Keratinocyte (primary cell): ENCODE measurements at regions not wholly inside any gene's neighbourhood (a gene's known extent, or its start where the extent isn't known, plus 50 kb on each side); places are given as distances from the start of the nearest gene placed in this dataset.

ENCODE experiments used
- DNase-seq: peaks from one replicate; pipeline ENCODE4 v3.0.0-alpha.2; 2011; ENCODE audit warnings: low read depth, missing footprints, low spot score
- FAIRE-seq: peaks from 2 replicates; lab custom pipeline; 2011; peaks lifted over from hg19 to GRCh38; lab: Jason Lieb, UNC
- H2AFZ ChIP-seq: 2 replicates; pipeline ENCODE4 v1.6.0; 2012; ENCODE audit warnings: low read length, control low read depth, inconsistent platforms; ENCODE audit not compliant: control insufficient read depth
- H3K27ac ChIP-seq: 2 replicates; pipeline ENCODE4 v1.5.1; 2011; ENCODE audit warnings: low read length; ENCODE audit not compliant: control insufficient read depth, insufficient read depth
- H3K27me3 ChIP-seq: 3 replicates; pipeline ENCODE4 v1.6.0; 2011; ENCODE audit warnings: low read length; ENCODE audit not compliant: control insufficient read depth, insufficient read depth; ENCODE audit errors: extremely low read depth
- H3K36me3 ChIP-seq, 2 experiments: 2 replicates in 1 of 2; 3 replicates in 1 of 2; pipeline ENCODE4 v1.5.1; 2011; ENCODE audit warnings: low read length in 2 of 2, mild to moderate bottlenecking in 1 of 2; ENCODE audit not compliant: control insufficient read depth in 2 of 2, insufficient read depth in 2 of 2; ENCODE audit errors: extremely low read depth in 1 of 2
- H3K4me1 ChIP-seq: 3 replicates; pipeline ENCODE4 v1.5.1; 2011; ENCODE audit warnings: low read length; ENCODE audit not compliant: control insufficient read depth, insufficient read depth; ENCODE audit errors: extremely low read depth
- H3K4me2 ChIP-seq: 3 replicates; pipeline ENCODE4 v1.6.0; 2011; ENCODE audit warnings: low read depth, low read length; ENCODE audit not compliant: control insufficient read depth, insufficient read depth; ENCODE audit errors: extremely low read depth
- H3K4me3 ChIP-seq, 3 experiments: fragments of 200-600 bp in 1 of 3; sonication (generic) in 1 of 3; 2 replicates in 2 of 3; 3 replicates in 1 of 3; pipeline ENCODE4 v1.5.1; 2011 to 2016; ENCODE audit warnings: low read length in 3 of 3, mild to moderate bottlenecking in 3 of 3, control low read depth in 2 of 3, inconsistent platforms in 1 of 3, low read depth in 1 of 3, mixed read lengths in 1 of 3, mixed run types in 1 of 3, moderate library complexity in 1 of 3; ENCODE audit not compliant: control insufficient read depth in 2 of 3, insufficient read depth in 2 of 3; ENCODE audit errors: extremely low read depth in 1 of 3
- H3K79me2 ChIP-seq: 2 replicates; pipeline ENCODE4 v1.6.0; 2012; ENCODE audit warnings: low read length; ENCODE audit not compliant: control insufficient read depth, insufficient read depth
- H3K9ac ChIP-seq: 3 replicates; pipeline ENCODE4 v1.6.0; 2011; ENCODE audit warnings: low read length; ENCODE audit not compliant: control insufficient read depth, insufficient read depth; ENCODE audit errors: extremely low read depth
- H3K9me1 ChIP-seq: 3 replicates; pipeline ENCODE4 v1.6.0; 2011; ENCODE audit warnings: low read length; ENCODE audit not compliant: control insufficient read depth, insufficient read depth; ENCODE audit errors: extremely low read depth
- H3K9me3 ChIP-seq: 2 replicates; pipeline ENCODE4 v1.5.1; 2012; ENCODE audit warnings: low read depth, low read length; ENCODE audit not compliant: control insufficient read depth
- H4K20me1 ChIP-seq: 3 replicates; pipeline ENCODE4 v1.6.0; 2011; ENCODE audit warnings: low read length; ENCODE audit not compliant: control insufficient read depth, insufficient read depth; ENCODE audit errors: extremely low read depth
- EZH2 ChIP-seq: IDR thresholded peaks from one replicate; pipeline ENCODE4 v1.6.1; 2012; ENCODE audit warnings: inconsistent platforms, mild to moderate bottlenecking, low read length, moderate library complexity
- dilution Hi-C: fragments of 300-500 bp; cut with MboI; formaldehyde crosslinking; loops from one replicate; pipeline ENCODE4 v1.7.0; 2020; ENCODE audit warnings: low sequenced_read_pairs; ENCODE audit not compliant: extremely low pct_ligation_motif_present
- TF ChIP-seq, protein P1 (sequence below), 3 experiments: IDR thresholded peaks in 1 of 3; conservative IDR thresholded peaks in 1 of 3; optimal IDR thresholded peaks in 1 of 3; 2 replicates in 2 of 3; 3 replicates in 1 of 3; pipeline versions ENCODE3 to v1.5.1; 2011; ENCODE audit warnings: low read length in 3 of 3, mild to moderate bottlenecking in 3 of 3, moderate library complexity in 2 of 3, control low read depth in 1 of 3, inconsistent platforms in 1 of 3; ENCODE audit not compliant: insufficient read depth in 2 of 3; ENCODE audit errors: extremely low read depth in 1 of 3

DNA sequence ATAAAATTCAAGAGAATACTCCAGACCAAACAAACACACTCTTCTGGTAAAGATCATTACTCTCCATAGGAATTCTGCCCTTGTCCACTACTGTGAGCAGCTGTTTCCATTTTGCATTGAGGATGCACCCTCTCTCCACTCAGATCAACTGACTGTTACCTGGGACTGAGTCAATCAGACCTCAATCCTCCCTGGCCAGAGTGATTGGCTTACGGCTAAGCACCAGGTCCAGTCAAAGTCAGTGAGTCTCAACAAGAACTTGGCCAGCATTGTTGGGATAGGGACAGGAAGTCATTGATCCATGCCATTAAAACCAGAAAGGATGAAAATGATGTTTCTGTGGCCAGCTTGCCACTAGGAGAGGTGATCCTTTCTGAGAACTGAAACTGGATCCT is 79.7 kb downstream of the WNT5A start:
- no peak overlapping the region for H2AFZ ChIP-seq
- FAIRE-seq, result no peak
- dilution Hi-C loops, result no loop called here

DNA sequence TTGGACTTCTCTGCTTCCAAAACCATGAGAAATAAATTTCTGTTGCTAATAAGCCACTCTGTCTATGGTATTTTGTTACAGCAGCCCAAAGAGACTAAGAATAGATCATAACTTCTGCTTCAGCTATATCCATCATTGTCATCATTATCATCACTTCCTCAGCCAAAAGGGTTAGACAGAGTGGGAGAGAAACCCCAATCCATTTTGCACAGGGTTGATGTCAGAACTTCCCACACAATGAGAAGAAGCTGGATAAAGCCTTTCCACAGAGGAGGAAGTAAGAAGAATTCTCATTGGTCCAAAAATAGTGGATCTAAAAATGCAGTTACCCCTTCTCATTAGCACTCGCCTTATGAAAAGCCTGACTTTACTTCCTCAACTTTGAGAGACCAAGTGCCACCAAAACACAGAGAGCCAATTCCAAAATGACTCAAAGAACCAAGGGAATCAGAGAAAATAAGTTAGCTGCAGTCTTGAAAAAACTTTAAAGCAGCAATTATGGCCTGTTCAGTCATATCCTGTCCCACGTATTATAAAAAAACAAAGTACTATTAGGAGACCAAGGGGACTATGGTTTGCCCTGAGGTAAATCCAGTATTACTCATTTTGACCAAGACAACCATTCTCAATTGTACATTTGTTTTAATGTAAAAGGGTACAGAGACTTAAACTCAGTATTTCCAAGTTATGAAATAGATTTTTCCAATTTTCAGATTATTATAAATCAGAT is 80.2 kb downstream of the WNT5A start:
- no peak for TF ChIP-seq EZH2
- TF ChIP-seq, protein P1, sequence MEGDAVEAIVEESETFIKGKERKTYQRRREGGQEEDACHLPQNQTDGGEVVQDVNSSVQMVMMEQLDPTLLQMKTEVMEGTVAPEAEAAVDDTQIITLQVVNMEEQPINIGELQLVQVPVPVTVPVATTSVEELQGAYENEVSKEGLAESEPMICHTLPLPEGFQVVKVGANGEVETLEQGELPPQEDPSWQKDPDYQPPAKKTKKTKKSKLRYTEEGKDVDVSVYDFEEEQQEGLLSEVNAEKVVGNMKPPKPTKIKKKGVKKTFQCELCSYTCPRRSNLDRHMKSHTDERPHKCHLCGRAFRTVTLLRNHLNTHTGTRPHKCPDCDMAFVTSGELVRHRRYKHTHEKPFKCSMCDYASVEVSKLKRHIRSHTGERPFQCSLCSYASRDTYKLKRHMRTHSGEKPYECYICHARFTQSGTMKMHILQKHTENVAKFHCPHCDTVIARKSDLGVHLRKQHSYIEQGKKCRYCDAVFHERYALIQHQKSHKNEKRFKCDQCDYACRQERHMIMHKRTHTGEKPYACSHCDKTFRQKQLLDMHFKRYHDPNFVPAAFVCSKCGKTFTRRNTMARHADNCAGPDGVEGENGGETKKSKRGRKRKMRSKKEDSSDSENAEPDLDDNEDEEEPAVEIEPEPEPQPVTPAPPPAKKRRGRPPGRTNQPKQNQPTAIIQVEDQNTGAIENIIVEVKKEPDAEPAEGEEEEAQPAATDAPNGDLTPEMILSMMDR (optimal IDR thresholded peaks at IDR 0.05 in 1 of 3, IDR thresholded peaks at IDR 0.05 in 1 of 3, conservative IDR thresholded peaks at IDR 0.05 in 1 of 3; ENCODE audit: extremely low read depth in 1 of 3, insufficient read depth in 2 of 3, low read length in 3 of 3), result no peak
- H3K9me3 ChIP-seq, result no peaks in the 10 kb centered on the region
- no peak overlapping the region for H2AFZ ChIP-seq
- no peak overlapping the region for H3K9ac ChIP-seq
- no peaks in the 10 kb centered on the region for H3K36me3 ChIP-seq
- H3K4me1 ChIP-seq, result no peaks in the 10 kb centered on the region
- H3K27me3 ChIP-seq, result no peaks in the 10 kb centered on the region
- no peak overlapping the region for H3K4me3 ChIP-seq
- H4K20me1 ChIP-seq, result no peaks in the 10 kb centered on the region
- FAIRE-seq (no peak), DNase-seq (no peak)
- H3K9me1 ChIP-seq, result no peaks in the 10 kb centered on the region
- no peaks in the 10 kb centered on the region for H3K79me2 ChIP-seq
- no peak overlapping the region for H3K27ac ChIP-seq
- H3K4me2 ChIP-seq, result no peak overlapping the region
- dilution Hi-C loops, result no loop called here

More for the DNA sequence above, 79.7 kb downstream of the WNT5A start:
- Histone ChIP-seq H3K4me1 (no peaks in the 10 kb centered on the region), H4K20me1 (no peaks in the 10 kb centered on the region), H3K9me3 (no peaks in the 10 kb centered on the region), H3K9me1 (no peaks in the 10 kb centered on the region), H3K9ac (no peak overlapping the region), H3K27ac (no peak overlapping the region), H3K36me3 (no peaks in the 10 kb centered on the region), H3K4me2 (no peak overlapping the region), H3K4me3 (no peak overlapping the region), H3K27me3 (no peaks in the 10 kb centered on the region), H3K79me2 (no peaks in the 10 kb centered on the region)
- TF ChIP-seq, protein P1 (optimal IDR thresholded peaks at IDR 0.05 in 1 of 3, IDR thresholded peaks at IDR 0.05 in 1 of 3, conservative IDR thresholded peaks at IDR 0.05 in 1 of 3; ENCODE audit: extremely low read depth in 1 of 3, insufficient read depth in 2 of 3, low read length in 3 of 3), result no peak
- TF ChIP-seq EZH2, result no peak
- DNase-seq, result no peak
